GM19438 (cell line): ENCODE measurements at regions not wholly inside any gene's neighbourhood (a gene's known extent, or its start where the extent isn't known, plus 50 kb on each side); places are given as distances from the start of the nearest gene placed in this dataset.
"Not testable (repeated sequence)": the region's sequence is repeated elsewhere in the genome, so short reads cannot be mapped to it uniquely, and the experiment has no call there.

Source experiments
- ATAC-seq: cut with Tn5 transposase; IDR thresholded peaks from one replicate; pipeline ENCODE4 v1.9.1; 2021; ENCODE audit warnings: low read depth; ENCODE audit not compliant: unreplicated experiment

GRCh38 chr10:80697926-80698325 is 160.2 kb downstream of the SH2D4B start:
- no peak for ATAC-seq

- ATAC-seq = peak; percentile 94
Observed at GRCh38 chr10:80699602-80700039, 161.9 kb downstream of the SH2D4B start.

GRCh38 chr10:80700252-80700651 is 162.6 kb downstream of the SH2D4B start:
- ATAC-seq = no peak

- no peak for ATAC-seq
Observed at GRCh38 chr10:80700760-80701444, 163.2 kb downstream of the SH2D4B start.

GRCh38 chr10:80701706-80702105 is 164.0 kb downstream of the SH2D4B start:
- ATAC-seq = no peak

- ATAC-seq = no peak
Observed at GRCh38 chr10:80702143-80702542, 164.4 kb downstream of the SH2D4B start.

GRCh38 chr10:80705899-80706298 is 168.2 kb downstream of the SH2D4B start:
- no peak for ATAC-seq

- no peak for ATAC-seq
Observed at GRCh38 chr10:80708185-80708584, 170.5 kb downstream of the SH2D4B start.

- ATAC-seq = no peak
Observed at GRCh38 chr10:80708808-80709207, 171.1 kb downstream of the SH2D4B start.

- ATAC-seq = no peak
Observed at GRCh38 chr10:80709866-80710265, 172.2 kb downstream of the SH2D4B start.

GRCh38 chr10:80713398-80713928 is 175.8 kb downstream of the SH2D4B start:
- ATAC-seq = no peak

GRCh38 chr10:80714566-80714965 is 176.9 kb downstream of the SH2D4B start:
- ATAC-seq = no peak

- no peak for ATAC-seq
Observed at GRCh38 chr10:80718024-80718423, 180.3 kb downstream of the SH2D4B start.

GRCh38 chr10:80719935-80720334 is 182.2 kb downstream of the SH2D4B start:
- ATAC-seq = no peak

GRCh38 chr10:80720549-80720948 is 182.8 kb downstream of the SH2D4B start:
- no peak for ATAC-seq

- not testable (repeated sequence) for ATAC-seq
Observed at GRCh38 chr10:80728354-80728753, 190.7 kb downstream of the SH2D4B start.

GRCh38 chr10:80729896-80730295 is 192.2 kb downstream of the SH2D4B start:
- ATAC-seq = no peak

- ATAC-seq = no peak
Observed at GRCh38 chr10:80730522-80730921, 192.8 kb downstream of the SH2D4B start.

- ATAC-seq = no peak
Observed at GRCh38 chr10:80734589-80734988, 196.9 kb downstream of the SH2D4B start.

GRCh38 chr10:80737209-80737608 is 199.5 kb downstream of the SH2D4B start:
- no peak for ATAC-seq

- no peak for ATAC-seq
Observed at GRCh38 chr10:80739328-80739727, 201.6 kb downstream of the SH2D4B start.

GRCh38 chr10:80739963-80740715 is 202.4 kb downstream of the SH2D4B start:
- ATAC-seq = no peak
